Astrocyte (in vitro differentiated cells and primary cell): ENCODE measurements at regions not wholly inside any gene's neighbourhood (a gene's known extent, or its start where the extent isn't known, plus 50 kb on each side); places are given as distances from the start of the nearest gene placed in this dataset.

Source experiments
- CTCF ChIP-seq: IDR thresholded peaks from 2 replicates; pipeline ENCODE4 v1.5.1; 2011; ENCODE audit warnings: low read depth, mild to moderate bottlenecking, inconsistent platforms, low read length, moderate library complexity; ENCODE audit not compliant: insufficient read depth
- EZH2 ChIP-seq: IDR thresholded peaks from 2 replicates; pipeline ENCODE4 v1.6.1; 2012; ENCODE audit warnings: mild to moderate bottlenecking, low read length, inconsistent platforms; ENCODE audit not compliant: insufficient read depth

- no peak for TF ChIP-seq CTCF
- no peak for TF ChIP-seq EZH2
These were observed 226.6 kb upstream of the PITX2 start for GRCh38 chr4:110849461-110849860.
